NCI-H187 treated with DMSO at 0.1 percent for 48 hours (cell line): ENCODE measurements at regions not wholly inside any gene's neighbourhood (a gene's known extent, or its start where the extent isn't known, plus 50 kb on each side); places are given as distances from the start of the nearest gene placed in this dataset.

Experiments used
- DNase-seq: peaks from one replicate; lab custom pipeline; 2025; lab: John Stamatoyannopoulos, UW

GRCh38 chr4:152112190-152112589, 351.4 kb upstream of the GATB start:
- DNase-seq, result no peak

- DNase-seq, result no peak
These were observed 350.0 kb upstream of the GATB start for GRCh38 chr4:152110780-152111179.

DNA sequence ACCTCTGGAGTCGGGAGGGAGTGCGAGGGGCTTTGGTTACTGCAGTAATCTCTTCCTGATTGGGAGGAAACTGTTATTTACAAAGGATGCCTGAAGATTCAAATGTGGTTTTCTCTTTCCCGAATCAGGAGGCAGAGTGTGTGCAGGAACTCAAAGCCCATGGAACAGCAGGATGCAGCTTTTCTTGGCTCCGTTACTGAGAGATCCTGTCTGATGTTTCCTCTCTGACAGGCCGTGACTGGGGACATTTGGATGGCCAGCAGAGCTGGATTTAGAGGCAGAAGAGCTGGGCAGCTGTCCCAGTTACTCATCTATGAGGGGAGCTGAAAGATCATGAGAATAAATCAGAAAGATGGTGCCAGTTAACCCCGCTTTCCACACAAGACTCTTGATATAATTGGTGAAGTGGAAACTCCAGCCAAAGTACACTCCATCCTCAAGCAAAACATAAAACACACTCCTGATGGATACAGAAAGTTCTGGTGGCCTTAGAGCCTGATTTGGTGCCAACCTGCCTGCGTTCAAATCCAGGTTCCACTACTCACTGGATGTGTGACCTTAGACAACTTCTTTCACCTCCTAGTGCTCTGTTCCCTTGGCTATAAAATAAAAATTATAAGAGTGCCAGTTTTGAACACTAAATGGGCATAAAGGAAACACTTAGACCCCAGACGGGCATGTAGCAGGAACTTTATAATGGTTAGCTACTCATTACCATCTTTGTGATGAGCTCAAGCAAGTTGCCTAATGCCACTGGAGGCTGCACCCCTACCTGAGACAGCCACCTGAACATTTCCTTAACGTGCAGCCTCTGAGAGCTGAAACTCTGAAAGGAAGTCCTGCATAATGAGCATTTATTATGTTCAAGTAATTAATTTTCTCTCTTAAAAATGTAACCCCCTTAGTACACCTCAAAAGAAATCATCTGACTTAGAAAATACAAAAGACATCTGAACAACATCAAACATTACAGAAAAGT, 349.0 kb upstream of the GATB start:
- DNase-seq, result no peak

GRCh38 chr4:152107736-152108500, 347.1 kb upstream of the GATB start:
- no peak for DNase-seq

- DNase-seq, result no peak
These were observed 346.0 kb upstream of the GATB start for GRCh38 chr4:152106781-152107321.

- no peak for DNase-seq
These were observed 345.4 kb upstream of the GATB start for GRCh38 chr4:152106113-152106763.

GRCh38 chr4:152104901-152105357, 344.1 kb upstream of the GATB start:
- DNase-seq, result no peak

- no peak for DNase-seq
These were observed 343.5 kb upstream of the GATB start for GRCh38 chr4:152104356-152104755.

GRCh38 chr4:152103181-152103901, 342.5 kb upstream of the GATB start:
- no peak for DNase-seq

GRCh38 chr4:152102436-152103000, 341.7 kb upstream of the GATB start:
- no peak for DNase-seq

GRCh38 chr4:152101556-152102435, 341.0 kb upstream of the GATB start:
- DNase-seq, result no peak

DNA sequence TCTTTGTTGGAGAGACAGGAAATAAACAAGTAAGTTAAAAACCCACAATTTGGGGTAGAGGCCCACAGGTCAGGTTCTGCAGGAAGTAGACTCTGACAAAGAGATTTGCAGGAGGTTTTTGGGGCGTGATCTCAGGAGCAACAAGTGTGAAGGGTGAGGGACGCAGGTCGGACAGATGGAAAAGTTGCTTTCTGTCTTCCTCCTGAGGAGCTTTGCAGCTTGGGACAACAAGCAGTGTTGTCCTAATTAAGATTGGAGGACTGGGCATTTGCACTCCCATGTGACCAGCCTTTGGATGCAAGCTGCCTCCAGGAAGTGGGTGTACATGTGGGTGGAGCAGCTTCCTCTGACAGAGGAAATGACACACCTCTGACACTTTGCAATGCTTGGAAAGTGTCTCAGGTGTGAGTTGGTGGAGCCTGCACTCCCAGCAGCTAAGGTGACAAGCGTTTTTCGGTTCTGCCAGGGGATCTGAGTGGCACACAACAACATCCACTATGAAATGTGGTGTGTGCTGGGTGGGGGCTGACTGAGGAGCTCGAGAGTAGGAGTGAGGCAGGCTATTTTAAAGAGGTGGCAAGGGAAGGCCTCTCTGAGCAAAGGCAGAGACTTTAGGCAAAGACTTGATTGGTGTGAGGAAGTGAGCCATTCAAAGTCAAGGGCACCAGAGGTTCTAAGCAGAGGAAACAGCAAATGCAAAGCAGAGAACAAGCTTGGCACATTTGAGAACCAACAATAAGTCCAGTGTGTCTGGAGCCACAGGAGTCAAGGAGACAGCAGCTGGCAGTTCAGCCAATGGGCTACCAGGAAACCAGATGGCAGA, 339.8 kb upstream of the GATB start:
- DNase-seq, result no peak

DNA sequence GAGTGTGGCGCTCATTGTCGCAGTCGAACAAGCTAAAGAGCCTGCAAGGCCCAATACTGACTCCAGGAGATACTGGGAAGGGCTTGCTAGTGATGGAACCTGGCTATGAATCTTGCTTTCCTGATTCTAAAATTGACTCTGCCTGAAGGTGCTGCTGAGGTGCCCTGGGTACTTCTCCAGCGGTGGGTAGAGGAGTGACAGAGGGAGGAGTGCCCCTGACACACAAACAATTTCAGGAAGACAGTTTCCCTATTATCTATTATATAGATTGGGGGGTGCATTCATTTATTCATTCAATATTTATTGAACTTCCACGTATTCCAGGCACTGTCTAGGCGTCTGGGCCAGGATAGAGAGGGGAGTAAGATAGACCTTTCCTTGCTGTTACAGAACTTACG, 339.2 kb upstream of the GATB start:
- DNase-seq, result no peak

DNA sequence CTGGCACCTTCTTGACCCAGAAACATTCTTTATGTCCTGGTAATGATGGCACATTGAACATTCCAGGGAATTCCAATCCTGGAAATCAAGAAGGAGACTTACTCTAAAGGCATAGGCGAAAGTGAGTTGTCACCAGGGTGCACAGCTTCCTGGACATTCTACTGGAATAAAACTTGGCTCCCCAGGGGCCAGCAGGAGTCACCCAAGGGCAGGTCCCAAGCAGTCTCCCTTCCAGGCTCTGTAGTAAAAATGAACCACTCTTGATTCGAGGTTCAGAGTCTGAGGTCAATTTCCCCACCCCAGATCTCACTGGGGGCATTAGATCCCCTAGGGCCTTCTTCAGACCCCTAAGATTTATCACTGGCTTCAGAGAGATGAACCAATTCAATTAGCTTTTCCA, 338.7 kb upstream of the GATB start:
- no peak for DNase-seq

DNA sequence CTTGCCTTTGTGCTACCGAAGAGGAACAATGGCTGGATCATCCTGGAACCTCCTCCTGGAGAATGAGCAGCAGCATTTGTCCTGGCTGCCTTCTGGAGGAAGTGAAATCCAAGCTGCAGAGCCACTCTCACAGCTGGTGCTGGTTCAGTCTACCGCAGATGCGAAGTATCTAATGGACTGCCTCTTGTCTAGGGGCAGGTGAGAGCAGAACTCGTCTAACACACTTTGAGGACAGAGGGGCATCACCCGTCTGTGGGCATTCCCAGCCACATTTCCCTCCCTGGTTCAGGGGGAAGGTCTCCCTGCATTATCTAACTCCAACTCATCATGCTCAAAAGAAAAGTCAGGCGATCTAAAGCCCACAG, 338.2 kb upstream of the GATB start:
- no peak for DNase-seq

- DNase-seq, result no peak
These were observed 337.7 kb upstream of the GATB start for GRCh38 chr4:152098365-152099060.

GRCh38 chr4:152097371-152097770, 336.6 kb upstream of the GATB start:
- no peak for DNase-seq

DNA sequence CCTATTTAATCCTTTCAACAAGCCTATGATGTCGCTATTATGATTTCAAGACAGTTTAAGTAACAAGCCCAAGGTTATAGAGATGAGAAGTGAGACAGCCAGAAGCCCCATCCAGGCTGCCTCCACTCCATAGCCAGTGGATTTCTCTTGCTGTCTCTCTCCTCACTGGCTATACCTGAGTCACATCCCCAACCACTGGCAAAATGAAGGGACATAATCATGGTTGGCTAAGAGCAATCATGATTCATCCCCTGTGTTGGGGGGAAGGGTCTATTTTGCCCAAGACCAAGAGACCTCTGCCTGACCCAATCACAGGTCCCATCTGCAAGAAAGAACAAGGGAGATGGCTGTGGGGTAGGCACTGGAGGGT, 334.9 kb upstream of the GATB start:
- no peak for DNase-seq
